ENCODE measurements at regions not wholly inside any gene's neighbourhood (a gene's known extent, or its start where the extent isn't known, plus 50 kb on each side); places are given as distances from the start of the nearest gene placed in this dataset.

DNA sequence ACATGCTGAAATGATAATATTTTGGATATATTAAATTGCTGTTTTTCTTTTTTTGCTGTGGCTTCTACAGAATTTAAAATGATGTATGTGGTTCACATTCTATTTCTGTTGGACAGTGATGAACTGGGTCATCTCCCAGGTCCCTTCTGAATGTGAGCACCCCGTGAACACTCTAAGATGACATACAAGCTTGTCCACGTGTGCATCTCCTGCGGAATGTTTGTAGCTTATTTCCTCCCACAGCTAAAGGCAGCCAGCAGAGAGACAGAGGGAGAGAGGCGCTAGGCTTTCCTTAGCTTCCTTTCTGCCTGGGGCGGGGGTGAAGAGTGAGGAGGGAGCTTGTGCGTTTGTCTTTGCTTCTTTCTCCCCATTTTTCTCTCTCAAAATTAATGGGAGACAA lies 219.1 kb downstream of the EMX2 start:
- H3K36me3 ChIP-seq, result no peaks in the 10 kb centered on the region
- no peak overlapping the region for H3K4me3 ChIP-seq
- no peaks in the 10 kb centered on the region for H3K9me3 ChIP-seq
- no peak overlapping the region for H3K27ac ChIP-seq
- H3K27me3 ChIP-seq, result peaks cover 0 to 19% of the 10 kb centered on the region in 2 donors
- TF ChIP-seq POLR2A (IDR thresholded peaks at IDR 0.05) (no peak), POLR2AphosphoS5 (IDR thresholded peaks at IDR 0.05) (no peak)
- TF ChIP-seq, protein P1, sequence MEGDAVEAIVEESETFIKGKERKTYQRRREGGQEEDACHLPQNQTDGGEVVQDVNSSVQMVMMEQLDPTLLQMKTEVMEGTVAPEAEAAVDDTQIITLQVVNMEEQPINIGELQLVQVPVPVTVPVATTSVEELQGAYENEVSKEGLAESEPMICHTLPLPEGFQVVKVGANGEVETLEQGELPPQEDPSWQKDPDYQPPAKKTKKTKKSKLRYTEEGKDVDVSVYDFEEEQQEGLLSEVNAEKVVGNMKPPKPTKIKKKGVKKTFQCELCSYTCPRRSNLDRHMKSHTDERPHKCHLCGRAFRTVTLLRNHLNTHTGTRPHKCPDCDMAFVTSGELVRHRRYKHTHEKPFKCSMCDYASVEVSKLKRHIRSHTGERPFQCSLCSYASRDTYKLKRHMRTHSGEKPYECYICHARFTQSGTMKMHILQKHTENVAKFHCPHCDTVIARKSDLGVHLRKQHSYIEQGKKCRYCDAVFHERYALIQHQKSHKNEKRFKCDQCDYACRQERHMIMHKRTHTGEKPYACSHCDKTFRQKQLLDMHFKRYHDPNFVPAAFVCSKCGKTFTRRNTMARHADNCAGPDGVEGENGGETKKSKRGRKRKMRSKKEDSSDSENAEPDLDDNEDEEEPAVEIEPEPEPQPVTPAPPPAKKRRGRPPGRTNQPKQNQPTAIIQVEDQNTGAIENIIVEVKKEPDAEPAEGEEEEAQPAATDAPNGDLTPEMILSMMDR (IDR thresholded peaks at IDR 0.05), result no peak
- no peaks in the 10 kb centered on the region for H3K4me1 ChIP-seq
- intact Hi-C loops (cut with DNase I; ENCODE audit: low total_unique reads), result no loop called here
- no peak for DNase-seq (ENCODE audit: low spot score in 2 of 2)

DNA sequence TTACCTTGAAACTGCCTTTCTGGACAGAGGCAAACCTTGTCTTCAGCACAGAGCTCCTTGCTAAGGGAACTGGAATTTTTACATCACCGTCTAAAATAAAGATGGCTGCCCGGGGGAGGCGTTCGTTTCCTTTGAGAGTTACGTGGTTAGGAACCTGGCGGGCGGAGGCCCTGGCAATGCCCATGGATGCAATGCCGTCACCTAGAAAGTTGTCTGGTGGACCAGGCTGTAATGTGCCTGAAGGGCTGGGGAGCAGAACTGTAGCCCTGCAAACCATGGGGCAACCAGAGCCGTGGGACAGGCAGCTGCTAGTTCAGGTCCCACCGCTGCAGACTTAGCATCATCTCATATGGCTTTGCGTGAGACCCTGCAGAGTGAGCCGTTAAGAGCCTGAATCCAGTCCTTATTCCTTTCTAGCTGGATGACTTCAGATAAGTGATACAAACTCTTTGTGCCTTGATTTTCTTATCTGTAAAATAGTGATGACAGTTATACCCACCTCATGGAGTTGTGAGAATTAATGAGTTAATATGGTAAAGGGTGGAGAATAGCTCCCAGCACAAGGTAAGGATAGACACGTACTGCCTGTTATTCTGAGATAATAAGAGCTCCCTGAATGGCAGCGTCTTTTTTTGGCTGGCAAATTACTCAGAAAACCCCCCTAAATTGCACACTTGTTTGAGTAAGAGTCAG lies 219.7 kb downstream of the EMX2 start:
- no peak overlapping the region for H3K27ac ChIP-seq
- peaks cover 0 to 19% of the 10 kb centered on the region in 2 donors for H3K27me3 ChIP-seq
- intact Hi-C loops (cut with DNase I; ENCODE audit: low total_unique reads), result no loop called here
- DNase-seq (ENCODE audit: low spot score in 2 of 2), result no peak
- TF ChIP-seq POLR2AphosphoS5 (IDR thresholded peaks at IDR 0.05) (no peak), POLR2A (IDR thresholded peaks at IDR 0.05) (no peak)
- TF ChIP-seq, protein P1 (IDR thresholded peaks at IDR 0.05), result no peak
- H3K4me3 ChIP-seq, result no peak overlapping the region
- no peaks in the 10 kb centered on the region for H3K36me3 ChIP-seq
- no peaks in the 10 kb centered on the region for H3K9me3 ChIP-seq
- no peaks in the 10 kb centered on the region for H3K4me1 ChIP-seq

DNA sequence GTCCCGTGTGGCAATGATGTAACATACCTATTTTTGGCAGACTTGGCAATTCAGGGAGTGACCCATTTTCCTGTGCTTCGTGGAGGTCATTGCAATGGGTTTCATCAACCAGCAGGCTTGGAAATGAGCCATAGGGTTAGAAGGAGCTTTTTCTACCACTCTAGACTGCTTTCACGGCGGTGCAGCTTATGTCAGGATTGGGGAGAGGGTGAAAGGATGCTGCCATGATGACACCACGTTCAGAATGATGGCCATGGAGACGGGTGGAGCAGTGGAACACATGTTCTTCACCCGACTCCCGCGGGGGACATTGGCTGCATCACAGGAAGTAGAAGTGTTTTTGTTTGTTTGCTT lies 220.2 kb downstream of the EMX2 start:
- Histone ChIP-seq H3K4me1 (no peaks in the 10 kb centered on the region), H3K36me3 (no peaks in the 10 kb centered on the region), H3K4me3 (no peak overlapping the region), H3K9me3 (no peaks in the 10 kb centered on the region), H3K27me3 (peaks cover 0 to 19% of the 10 kb centered on the region in 2 donors), H3K27ac (no peak overlapping the region)
- intact Hi-C loops (cut with DNase I; ENCODE audit: low total_unique reads), result no loop called here
- no peak for DNase-seq (ENCODE audit: low spot score in 2 of 2)
- TF ChIP-seq, protein P1 (IDR thresholded peaks at IDR 0.05), result no peak
- no peak for TF ChIP-seq POLR2AphosphoS5 (IDR thresholded peaks at IDR 0.05)
- TF ChIP-seq POLR2A (IDR thresholded peaks at IDR 0.05), result no peak

DNA sequence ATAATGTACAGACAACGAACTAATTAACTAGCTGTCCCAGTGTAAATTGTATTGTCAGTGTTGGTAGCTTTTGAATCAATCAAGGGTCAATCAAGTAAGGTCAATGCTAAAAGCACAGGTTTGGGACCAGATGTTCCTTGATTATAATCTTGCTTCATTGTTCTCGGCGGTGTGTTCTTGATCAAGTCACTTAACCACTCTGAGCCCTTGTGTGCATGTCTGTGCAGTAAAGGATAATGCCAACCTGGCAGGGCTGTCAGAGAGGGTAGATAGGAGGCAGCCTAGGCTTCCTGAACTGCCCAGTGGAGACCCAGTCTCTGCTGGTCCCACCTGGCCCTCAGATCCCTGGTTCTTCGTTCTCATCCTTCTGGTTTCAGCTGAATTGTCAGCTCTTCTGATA lies 221.0 kb downstream of the EMX2 start:
- H3K9me3 ChIP-seq, result no peaks in the 10 kb centered on the region
- intact Hi-C loops (cut with DNase I; ENCODE audit: low total_unique reads), result no loop called here
- no peak for TF ChIP-seq POLR2AphosphoS5 (IDR thresholded peaks at IDR 0.05)
- H3K27me3 ChIP-seq, result peaks cover 0 to 19% of the 10 kb centered on the region in 2 donors
- no peaks in the 10 kb centered on the region for H3K4me1 ChIP-seq
- no peak overlapping the region for H3K4me3 ChIP-seq
- no peak for DNase-seq (ENCODE audit: low spot score in 2 of 2)
- no peak overlapping the region for H3K27ac ChIP-seq
- no peaks in the 10 kb centered on the region for H3K36me3 ChIP-seq

DNA sequence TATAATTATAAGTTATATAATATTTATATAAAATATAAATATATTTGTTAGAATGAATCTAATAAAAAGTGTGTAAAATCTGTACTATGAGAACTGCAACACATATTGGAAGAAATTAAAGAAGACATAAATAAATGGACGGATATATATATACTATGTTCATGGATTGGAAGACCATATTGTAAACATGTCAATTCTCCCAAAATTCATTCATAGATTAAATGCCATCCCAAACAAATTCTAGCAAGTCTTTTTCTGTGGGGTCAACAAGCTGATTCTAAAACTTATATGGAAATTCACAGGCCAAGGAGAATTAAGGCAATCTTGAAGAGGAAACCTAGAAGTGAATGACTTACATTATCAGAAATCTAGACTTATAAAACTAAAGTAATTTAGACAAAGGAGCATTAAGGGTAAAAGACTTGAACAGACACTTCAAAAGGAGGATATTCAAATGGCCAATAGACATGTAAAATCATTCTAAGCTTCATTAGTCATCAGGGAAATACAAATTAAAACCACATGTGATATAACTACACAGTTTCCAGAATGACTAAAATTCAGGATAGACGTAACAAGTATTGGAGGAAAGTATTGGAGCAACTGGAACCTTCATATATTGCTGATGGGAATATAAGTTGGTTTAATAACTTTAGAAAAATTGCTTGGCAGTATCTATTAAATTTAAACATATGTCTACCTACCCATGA lies 225.9 kb downstream of the EMX2 start:
- no peaks in the 10 kb centered on the region for H3K36me3 ChIP-seq
- peaks cover 0 to 4% of the 10 kb centered on the region in 2 donors for H3K27me3 ChIP-seq
- H3K27ac ChIP-seq, result no peak overlapping the region
- TF ChIP-seq, protein P1 (IDR thresholded peaks at IDR 0.05), result no peak
- TF ChIP-seq POLR2AphosphoS5 (IDR thresholded peaks at IDR 0.05) (no peak), POLR2A (IDR thresholded peaks at IDR 0.05) (no peak)
- intact Hi-C loops (cut with DNase I; ENCODE audit: low total_unique reads), result no loop called here
- no peaks in the 10 kb centered on the region for H3K9me3 ChIP-seq
- H3K4me3 ChIP-seq, result no peak overlapping the region
- no peak for DNase-seq (ENCODE audit: low spot score in 2 of 2)
- no peaks in the 10 kb centered on the region for H3K4me1 ChIP-seq
